Right cardiac atrium (tissue), 5 donors: ENCODE measurements at regions not wholly inside any gene's neighbourhood (a gene's known extent, or its start where the extent isn't known, plus 50 kb on each side); places are given as distances from the start of the nearest gene placed in this dataset.

ENCODE experiments used
- ATAC-seq, 2 donors: fragments of 200-7000 bp; cut with Tn5 transposase; one replicate each; pipeline versions ENCODE4 v1.8.0 to v1.9.1; 2020; ENCODE audit warnings: moderate library complexity in 2 of 2, mild to moderate bottlenecking in 1 of 2
- DNase-seq, 3 donors: peaks; one replicate each; pipeline ENCODE4 v3.0.0-alpha.2; 2020
- H3K27ac ChIP-seq: one replicate; pipeline ENCODE4 v1.5.1; 2013; ENCODE audit warnings: mild to moderate bottlenecking, low read length, control low read depth, moderate library complexity
- H3K27me3 ChIP-seq: one replicate; pipeline ENCODE4 v1.6.1; 2013; ENCODE audit not compliant: control insufficient read depth, insufficient read depth
- H3K4me1 ChIP-seq: one replicate; pipeline ENCODE4 v1.6.1; 2013; ENCODE audit warnings: low read length; ENCODE audit not compliant: control insufficient read depth, insufficient read depth
- H3K4me3 ChIP-seq: one replicate; pipeline ENCODE4 v1.5.1; 2013; ENCODE audit warnings: low read length, control low read depth
- H3K9me3 ChIP-seq: one replicate; pipeline ENCODE4 v1.6.1; 2013; ENCODE audit warnings: low read length; ENCODE audit not compliant: control insufficient read depth
- WGBS: extraction: QIAGEN DNeasy Blood & Tissue Kit; methylation state at CpG from one replicate; pipeline ENCODE4 v1.1.7; 2013; 5-methylcytosine and 5-hydroxymethylcytosine counted together
- intact Hi-C, 4 donors: fragments of 100-400 bp; cut with DNase I; formaldehyde crosslinking; loops; one replicate each; pipeline versions ENCODE4 v1.11.0 to v1.14.0; 2022 to 2023
- donor health status: healthy with polysubstance abuse.
- donor health status: DM: no; HTN: yes; CAD: no.
- donor health status: DM: no; HTN: no; CAD: no.
- donor health status: DM: no; HTN: yes; CAD: no; lungs with severe emphysema.
- donor health status: DM: yes; HTN: yes; CAD: no.

DNA sequence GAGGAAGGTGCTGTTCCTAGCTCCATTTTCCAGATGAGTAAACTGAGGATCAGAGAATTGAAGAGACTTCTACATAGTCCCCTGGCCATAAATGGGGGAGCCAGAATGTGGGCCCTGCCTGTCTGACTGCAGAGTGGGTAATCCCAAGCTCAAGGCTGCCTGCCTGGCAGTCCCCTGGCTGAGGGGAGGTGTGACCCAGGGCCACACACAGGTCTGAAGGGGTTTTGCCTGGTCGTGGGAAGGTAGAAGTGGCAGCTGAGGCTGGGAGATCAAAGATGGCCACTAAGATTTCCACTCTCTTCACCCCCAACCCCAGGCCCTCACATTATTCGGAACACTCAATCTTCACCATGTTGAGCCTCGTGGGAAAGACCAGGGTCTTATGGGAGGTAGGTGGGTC lies 176.3 kb downstream of the MACROH2A1 start:
- H3K27me3 ChIP-seq, result no peaks in the 10 kb centered on the region
- H3K4me1 ChIP-seq, result no peaks in the 10 kb centered on the region
- no peak for ATAC-seq
- no peak overlapping the region for H3K27ac ChIP-seq
- no peak for DNase-seq
- intact Hi-C loops, result no loop called here
- 89% methylated on average over 3 of the region's 3 CpGs for WGBS
- H3K9me3 ChIP-seq, result no peaks in the 10 kb centered on the region
- H3K4me3 ChIP-seq, result no peak overlapping the region

DNA sequence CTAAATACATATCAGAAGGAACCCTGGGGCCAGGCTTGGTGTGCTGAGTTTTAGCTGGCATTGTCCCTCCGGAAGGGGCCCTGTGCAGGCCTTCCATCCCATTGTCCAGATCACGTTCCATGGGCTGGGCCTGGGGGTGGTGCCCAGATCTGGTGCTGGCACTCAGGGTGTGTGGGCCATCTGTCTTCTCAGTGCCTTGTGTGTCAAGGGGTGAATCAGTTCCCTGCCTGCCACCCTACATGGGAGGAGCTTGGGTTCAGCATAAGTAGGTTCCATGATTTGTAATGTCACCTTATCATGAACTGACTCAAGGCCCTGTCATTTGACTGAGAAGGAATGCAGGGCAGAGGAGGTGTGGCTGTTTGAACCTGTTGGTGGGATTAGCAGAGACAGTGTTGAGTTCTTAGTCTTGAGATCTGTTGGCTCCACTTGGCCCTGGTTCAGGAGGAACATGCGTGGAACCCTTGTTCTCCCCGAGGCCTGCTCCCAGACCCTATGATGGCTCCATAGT lies 176.8 kb downstream of the MACROH2A1 start:
- DNase-seq, result no peak
- no peak for ATAC-seq
- no peak overlapping the region for H3K27ac ChIP-seq
- intact Hi-C loops, result no loop called here
- H3K4me3 ChIP-seq, result no peak overlapping the region
- no peaks in the 10 kb centered on the region for H3K4me1 ChIP-seq
- no peaks in the 10 kb centered on the region for H3K9me3 ChIP-seq
- no peaks in the 10 kb centered on the region for H3K27me3 ChIP-seq
- WGBS, result 95% methylated on average over 4 of the region's 4 CpGs

DNA sequence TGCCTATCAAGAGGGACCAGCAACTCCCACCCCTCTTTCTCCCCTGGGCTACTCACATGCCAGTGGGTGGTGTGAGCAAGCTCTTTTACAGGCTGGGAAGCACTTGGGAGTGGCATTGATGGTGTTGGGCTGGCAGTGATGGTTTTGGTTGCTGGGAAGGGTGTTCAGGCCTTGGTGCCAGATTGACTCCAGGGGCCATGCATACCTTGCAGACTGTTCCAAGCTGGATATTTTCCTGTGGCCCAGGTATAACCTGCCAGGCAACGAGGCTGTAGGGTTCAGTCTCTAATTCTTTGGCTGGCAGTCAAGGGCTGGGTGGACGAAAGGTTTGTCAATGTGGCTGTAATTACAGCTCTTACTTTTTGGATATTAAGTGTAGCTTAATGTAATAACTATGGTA lies 177.3 kb downstream of the MACROH2A1 start:
- no peak for DNase-seq
- Histone ChIP-seq H3K27ac (no peak overlapping the region), H3K9me3 (no peaks in the 10 kb centered on the region), H3K27me3 (no peaks in the 10 kb centered on the region), H3K4me3 (no peak overlapping the region), H3K4me1 (no peaks in the 10 kb centered on the region)
- no peak for ATAC-seq
- intact Hi-C loops, result no loop called here
- 97% methylated on average over 2 of the region's 2 CpGs for WGBS

DNA sequence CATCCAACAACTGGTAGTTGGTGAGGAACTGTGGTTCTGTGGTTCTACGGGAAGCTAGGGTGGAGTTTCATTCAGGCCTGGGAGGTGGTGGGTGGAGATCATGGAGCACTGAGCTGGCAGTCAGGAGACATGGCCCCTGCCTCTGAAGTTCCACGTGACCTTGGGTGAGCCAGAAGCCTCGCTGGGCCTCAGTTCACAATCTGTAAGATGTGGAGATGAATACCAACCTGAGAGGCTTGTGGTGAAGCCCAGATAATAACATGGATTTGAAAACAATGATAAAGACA lies 177.9 kb downstream of the MACROH2A1 start:
- Histone ChIP-seq H3K27ac (no peak overlapping the region), H3K4me3 (no peak overlapping the region), H3K4me1 (no peaks in the 10 kb centered on the region), H3K9me3 (no peaks in the 10 kb centered on the region), H3K27me3 (no peaks in the 10 kb centered on the region)
- 80% methylated on average over 3 of the region's 3 CpGs for WGBS
- DNase-seq, result no peak
- ATAC-seq, result no peak
- intact Hi-C loops, result no loop called here

DNA sequence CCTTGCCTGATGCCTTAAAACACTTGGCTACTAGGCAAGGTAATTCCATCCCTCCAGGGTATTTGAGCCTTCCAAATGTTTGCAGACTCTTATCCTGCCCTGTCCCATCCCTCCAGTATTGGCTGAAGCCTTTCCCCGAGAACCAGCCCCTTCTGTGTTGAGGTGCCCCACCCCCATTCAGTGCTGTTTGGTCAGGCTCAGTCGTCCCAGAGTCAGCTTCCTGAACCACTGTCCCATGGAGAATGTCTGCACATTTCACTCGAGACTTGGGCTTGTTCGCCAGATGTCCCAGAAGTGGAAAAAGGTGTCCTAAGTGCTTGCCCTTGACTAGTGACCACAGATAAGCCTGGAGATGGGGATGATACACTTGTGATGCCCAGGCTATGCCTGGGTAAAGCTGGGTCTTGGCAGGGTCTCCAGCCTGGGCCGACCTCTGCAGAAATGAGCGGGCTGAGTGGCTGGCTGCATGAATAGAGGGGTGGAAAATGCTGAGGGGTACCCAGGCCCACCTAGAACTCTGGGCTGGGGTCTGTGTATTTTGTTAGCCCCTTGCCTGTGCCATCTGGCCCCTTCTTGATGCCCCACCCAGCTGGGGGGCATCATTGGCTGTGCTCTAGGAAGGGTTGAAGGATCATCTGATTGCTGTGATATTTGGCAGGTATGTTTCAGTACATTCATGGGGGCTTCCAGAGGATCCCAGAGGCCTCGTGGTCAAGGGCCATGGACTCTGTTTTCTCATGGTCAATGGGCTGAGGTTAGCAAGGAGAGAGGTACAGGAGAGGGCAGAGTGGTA lies 178.4 kb downstream of the MACROH2A1 start:
- WGBS, result 83% methylated on average over 7 of the region's 7 CpGs
- H3K4me3 ChIP-seq, result no peak overlapping the region
- H3K4me1 ChIP-seq, result no peaks in the 10 kb centered on the region
- H3K27ac ChIP-seq, result no peak overlapping the region
- ATAC-seq (no peak), DNase-seq (no peak)
- intact Hi-C loops, result no loop called here
- no peaks in the 10 kb centered on the region for H3K27me3 ChIP-seq
- H3K9me3 ChIP-seq, result no peaks in the 10 kb centered on the region

DNA sequence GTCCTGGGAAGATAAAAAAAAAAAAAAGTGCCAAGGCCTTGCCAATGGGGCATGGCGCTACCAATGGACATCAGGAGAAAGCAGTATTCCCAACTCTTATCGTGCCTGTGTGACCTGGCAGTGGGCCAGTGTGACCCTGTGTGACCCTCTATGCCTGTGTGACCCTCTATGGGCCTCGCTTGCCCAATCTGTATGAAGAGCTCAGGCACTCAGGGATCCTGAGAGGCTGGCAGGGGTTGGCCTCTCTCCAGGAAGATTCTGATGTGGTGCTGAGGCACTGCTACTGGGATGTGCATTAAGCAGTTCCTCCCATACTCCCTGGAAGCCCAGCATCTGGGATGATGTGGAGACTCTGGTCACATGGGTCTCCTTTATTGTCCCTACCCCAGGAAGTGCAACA lies 179.2 kb downstream of the MACROH2A1 start:
- Histone ChIP-seq H3K4me1 (no peaks in the 10 kb centered on the region), H3K4me3 (no peak overlapping the region), H3K27ac (no peak overlapping the region), H3K27me3 (no peaks in the 10 kb centered on the region), H3K9me3 (no peaks in the 10 kb centered on the region)
- intact Hi-C loops, result no loop called here
- ATAC-seq (no peak), DNase-seq (no peak)
- 70% methylated on average over 3 of the region's 3 CpGs for WGBS

DNA sequence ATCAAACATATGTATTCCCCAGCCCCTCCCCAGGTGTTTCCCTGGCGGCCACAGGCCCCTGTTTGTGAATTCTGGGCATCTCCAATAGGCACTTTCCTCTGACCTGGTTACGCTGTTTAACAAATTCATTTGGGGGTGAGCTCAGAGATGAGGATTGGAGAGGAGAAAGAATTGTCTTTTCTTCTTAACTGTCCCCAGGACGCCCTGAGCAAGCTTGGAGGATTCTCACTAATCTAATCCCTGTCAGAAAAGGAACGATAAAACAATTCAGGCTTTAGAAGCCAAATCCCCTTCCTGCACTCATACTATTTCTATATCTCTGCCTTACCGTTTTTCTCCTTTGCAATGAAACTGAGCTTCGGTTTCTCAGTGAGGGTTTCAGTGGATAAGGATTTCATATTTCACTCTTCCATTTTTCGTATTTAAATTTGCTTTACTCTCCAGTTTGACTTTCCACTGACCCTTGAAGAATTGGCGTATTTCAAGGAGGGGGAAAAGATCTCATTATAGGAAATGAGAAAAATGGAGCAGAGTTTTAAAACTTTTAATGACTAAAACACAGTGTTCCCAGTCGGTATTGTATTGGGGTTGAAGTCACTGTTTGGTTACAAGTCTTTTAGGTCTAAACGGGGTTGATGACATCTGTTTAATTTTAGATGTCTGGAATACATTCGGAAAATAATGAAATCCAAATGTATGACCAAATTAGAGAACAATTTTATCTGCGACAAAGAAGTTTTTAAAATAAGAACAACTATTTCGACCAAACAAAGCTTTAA lies 180.1 kb downstream of the MACROH2A1 start:
- Histone ChIP-seq H3K4me3 (no peak overlapping the region), H3K27ac (no peak overlapping the region), H3K9me3 (no peaks in the 10 kb centered on the region), H3K27me3 (no peaks in the 10 kb centered on the region), H3K4me1 (no peaks in the 10 kb centered on the region)
- 65% methylated on average over 13 of the region's 13 CpGs for WGBS
- no peak for ATAC-seq
- intact Hi-C loops, result no loop called here
- no peak for DNase-seq

DNA sequence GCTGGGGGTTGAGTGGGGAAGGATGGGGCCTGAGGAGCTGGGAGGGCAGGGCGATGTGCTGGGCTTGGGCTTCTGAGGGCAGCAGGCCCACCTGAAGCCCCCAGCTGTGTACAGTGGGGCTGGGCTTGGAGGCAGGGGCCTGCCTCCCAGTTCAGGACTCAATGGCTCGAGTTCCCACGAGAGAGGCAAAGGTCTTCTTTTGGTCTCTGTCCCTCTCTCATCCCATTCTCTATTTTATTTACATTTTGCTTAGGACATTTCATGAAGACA lies 180.6 kb downstream of the MACROH2A1 start:
- no peak overlapping the region for H3K27ac ChIP-seq
- no peak overlapping the region for H3K4me3 ChIP-seq
- no peaks in the 10 kb centered on the region for H3K4me1 ChIP-seq
- no peaks in the 10 kb centered on the region for H3K9me3 ChIP-seq
- no peak for ATAC-seq
- DNase-seq, result no peak
- 92% methylated on average over 3 of the region's 3 CpGs for WGBS
- intact Hi-C loops, result no loop called here
- H3K27me3 ChIP-seq, result no peaks in the 10 kb centered on the region

DNA sequence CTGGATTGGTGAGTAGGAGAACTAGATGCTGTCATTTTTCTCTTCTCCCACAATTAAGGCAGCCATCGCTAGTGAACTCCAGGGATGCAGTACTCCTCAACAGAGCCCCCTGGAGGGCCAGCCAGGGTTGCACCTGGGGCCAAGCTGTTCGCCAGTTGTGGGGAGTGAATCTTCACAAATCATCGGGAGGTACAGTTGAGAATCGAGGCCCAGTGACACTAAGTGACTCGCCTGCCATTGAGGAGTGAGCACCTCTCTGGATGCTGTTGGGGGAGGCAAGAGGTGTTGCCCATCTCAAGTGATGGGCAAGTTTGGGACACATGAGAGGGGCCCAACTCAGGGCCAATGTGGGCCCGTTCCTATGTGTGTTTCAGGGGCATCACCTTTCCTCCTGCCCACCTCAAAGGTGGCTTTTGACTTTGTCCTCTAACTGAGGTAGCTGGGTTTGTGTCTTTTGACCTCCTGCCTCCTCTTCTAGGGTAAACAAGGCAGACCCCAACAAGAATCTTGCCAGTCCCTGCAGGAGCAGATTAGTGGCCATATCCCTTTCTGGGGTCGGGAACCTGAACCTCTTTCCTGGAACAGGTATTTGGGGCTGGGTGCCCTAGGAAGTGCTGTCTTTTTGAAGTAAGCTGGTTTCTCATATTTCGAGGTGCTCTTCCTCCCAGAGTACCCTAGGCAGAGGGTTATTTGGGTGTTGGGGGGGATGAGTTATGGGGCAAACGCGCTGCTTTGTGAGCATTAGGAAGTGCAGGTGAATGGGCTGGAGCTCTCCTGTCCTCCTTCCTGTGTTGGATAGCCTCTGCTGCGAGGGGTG lies 181.2 kb downstream of the MACROH2A1 start:
- intact Hi-C loops, result no loop called here
- Histone ChIP-seq H3K27me3 (no peaks in the 10 kb centered on the region), H3K27ac (no peak overlapping the region), H3K9me3 (no peaks in the 10 kb centered on the region), H3K4me3 (no peak overlapping the region), H3K4me1 (no peaks in the 10 kb centered on the region)
- ATAC-seq, result no peak
- no peak for DNase-seq
- WGBS, result 91% methylated on average over 11 of the region's 11 CpGs

DNA sequence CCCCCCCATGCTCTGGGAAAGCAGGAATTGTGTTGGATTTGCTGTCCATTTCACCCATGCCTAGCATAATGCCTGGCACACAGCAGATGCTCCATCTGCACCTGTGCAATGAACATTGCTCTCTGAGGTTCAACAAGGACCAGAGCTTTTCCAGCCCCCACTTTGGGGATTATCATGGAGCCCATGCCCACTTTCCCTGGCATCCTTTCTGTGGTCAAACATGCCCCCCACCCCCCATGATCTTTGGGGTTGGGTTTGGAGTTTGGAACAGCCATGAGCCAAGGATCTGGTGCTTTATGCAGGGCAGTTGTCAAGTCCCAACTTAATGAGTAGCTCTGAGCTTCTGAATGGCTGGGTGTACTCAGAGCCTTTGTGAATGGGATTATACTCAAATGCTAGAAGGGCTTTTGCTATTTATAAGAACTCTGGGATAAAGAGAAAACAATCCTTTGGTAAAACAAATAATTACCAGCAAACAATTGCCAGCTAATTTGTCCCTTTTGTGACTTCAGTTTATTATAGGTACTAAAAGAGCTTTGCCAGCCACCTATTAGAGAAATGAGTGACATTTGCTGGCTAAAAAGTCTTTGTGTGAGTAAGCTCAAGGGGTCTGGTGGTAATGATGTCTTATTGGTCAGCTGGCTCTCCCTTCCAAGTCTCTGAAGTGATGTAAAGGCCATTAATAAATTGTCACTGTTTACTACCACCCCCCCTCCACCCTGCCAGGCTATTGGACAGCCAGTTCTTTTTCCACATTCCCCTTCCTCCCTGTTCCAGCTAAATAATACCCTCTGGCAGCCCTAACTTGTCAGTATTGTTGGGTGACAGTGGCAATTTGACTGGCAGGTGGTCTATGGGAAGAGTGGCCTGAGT lies 182.3 kb downstream of the MACROH2A1 start:
- intact Hi-C loops, result no loop called here
- Histone ChIP-seq H3K27me3 (no peaks in the 10 kb centered on the region), H3K4me1 (no peaks in the 10 kb centered on the region), H3K9me3 (no peaks in the 10 kb centered on the region), H3K4me3 (no peak overlapping the region), H3K27ac (no peak overlapping the region)
- no peak for DNase-seq
- no peak for ATAC-seq
